NCI-H1048 (cell line): ENCODE measurements at regions not wholly inside any gene's neighbourhood (a gene's known extent, or its start where the extent isn't known, plus 50 kb on each side); places are given as distances from the start of the nearest gene placed in this dataset.
"Not testable (repeated sequence)": the region's sequence is repeated elsewhere in the genome, so short reads cannot be mapped to it uniquely, and the experiment has no call there.

Experiments used
- DNase-seq: peaks from one replicate; lab custom pipeline; 2025; lab: John Stamatoyannopoulos, UW

GRCh38 chr12:107144441-107144840 is 51.1 kb upstream of the CRY1 start:
- DNase-seq: no peak

DNA sequence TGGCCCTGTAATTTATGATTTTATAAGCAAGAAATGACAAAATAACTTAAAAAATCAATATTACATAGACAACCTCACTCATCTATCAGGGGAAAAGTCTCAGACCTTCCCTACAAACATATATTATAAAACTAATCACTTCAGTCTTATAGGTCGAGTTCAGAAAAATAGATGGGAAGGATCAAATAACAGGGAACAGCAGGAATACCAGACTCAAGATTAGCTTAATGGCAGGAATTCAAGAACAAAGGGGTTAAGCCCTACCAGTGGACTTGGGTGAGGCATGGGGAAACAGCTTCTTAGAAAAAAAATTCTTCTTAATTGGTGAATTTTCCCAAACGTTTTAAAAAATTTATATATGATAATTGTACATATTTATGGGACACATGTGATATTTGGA is 51.6 kb upstream of the CRY1 start:
- DNase-seq: no peak

- DNase-seq: no peak
These were observed 52.0 kb upstream of the CRY1 start for GRCh38 chr12:107145397-107145796.

GRCh38 chr12:107148107-107148506 is 54.8 kb upstream of the CRY1 start:
- DNase-seq: no peak

DNA sequence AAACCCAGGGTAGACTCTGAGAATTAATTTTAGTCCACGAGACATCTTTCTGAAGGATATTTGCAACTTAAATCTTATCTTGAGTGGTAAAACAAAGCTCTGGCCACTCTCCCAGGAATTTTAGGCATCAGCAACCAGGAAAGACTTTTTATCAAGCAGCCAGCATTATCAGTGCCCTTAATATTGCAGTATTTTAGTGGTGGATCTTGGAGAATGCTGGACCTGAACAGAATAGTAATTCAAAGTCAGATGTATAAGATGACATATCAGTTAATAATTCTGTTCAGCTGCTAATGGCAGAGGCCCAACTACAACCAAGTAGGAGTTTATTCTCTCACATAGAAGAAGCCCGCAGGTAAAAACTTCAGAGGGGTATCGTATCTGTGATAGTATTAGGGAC is 59.0 kb upstream of the CRY1 start:
- no peak for DNase-seq

DNA sequence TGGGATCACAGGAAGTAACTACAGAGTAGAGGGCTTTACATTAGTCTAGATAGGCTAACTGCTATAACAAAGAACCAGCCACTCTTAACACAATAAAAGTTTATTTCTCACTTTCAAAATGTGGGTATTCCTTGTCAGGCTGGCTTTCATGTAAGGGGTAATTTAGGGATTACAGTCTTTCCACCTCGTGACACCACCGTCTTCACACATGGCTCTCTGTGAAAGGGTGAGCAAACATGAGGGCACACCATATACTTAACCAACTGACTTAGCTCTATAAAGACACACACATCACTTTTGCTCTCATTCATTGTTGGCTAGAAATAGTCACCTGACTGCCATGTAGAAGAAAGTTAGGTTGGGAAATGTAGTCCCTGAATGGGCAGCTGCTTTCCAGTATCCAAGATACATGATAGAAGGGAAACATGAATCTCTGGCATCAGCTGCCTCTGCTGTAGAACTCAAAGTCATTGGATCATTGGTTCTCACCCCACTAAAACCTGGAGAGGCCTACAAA is 66.1 kb upstream of the CRY1 start:
- no peak for DNase-seq

DNA sequence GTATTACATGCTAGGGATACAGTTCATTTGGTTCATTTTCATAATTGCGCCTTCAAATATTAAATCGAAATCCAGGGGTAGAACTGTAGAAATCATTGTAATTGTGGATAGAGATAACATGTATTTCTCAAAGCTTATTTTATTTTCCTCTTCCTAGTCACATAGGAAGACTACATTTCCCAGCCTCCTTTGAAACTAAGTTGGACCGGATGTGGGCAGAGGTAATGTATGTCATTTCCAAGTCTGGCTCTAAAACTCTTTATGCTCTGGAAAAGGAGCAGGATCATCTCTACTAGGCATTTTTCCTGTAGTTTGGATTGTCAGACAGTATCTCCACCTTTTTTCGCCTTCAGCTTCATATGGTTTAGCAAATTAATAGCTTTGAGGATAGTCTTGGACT is 70.1 kb upstream of the CRY1 start:
- DNase-seq: no peak

DNA sequence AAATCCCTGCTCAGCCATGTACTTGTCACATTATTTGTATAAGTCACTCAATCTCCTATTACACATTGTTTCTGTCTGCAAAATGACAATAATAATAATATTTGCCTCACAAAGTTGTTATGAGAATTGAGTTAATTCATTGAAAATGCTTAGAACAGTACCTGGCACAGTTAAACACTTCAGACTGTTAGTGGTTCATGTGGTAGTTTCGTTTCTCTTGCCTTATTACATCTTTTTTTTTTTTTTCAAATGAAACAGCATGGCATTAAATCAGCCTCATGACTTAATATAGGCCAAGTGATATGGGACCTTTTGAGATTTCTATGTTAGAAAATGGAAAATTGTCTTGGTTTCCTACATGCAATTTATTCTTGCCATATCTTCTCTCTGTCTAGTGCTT is 71.0 kb upstream of the CRY1 start:
- DNase-seq: no peak

DNA sequence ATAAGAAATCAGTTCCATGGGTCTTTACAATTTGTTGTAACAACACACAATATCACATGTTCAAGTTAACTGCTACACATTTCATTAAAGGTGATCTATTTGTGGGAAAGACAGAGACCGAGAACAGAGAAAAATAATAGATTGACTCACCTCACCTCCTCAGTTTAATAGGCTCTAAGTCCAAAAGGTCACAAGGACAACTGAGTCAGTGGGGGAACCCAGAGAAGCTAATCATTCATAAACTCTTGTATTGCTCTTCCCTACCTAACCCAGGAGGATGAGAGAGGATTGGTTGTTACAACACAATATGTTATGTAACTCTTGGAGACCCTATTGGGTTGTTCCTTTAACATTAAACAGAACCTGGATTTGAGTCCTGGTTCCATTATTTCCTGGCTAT is 72.2 kb upstream of the CRY1 start:
- DNase-seq: no peak

DNA sequence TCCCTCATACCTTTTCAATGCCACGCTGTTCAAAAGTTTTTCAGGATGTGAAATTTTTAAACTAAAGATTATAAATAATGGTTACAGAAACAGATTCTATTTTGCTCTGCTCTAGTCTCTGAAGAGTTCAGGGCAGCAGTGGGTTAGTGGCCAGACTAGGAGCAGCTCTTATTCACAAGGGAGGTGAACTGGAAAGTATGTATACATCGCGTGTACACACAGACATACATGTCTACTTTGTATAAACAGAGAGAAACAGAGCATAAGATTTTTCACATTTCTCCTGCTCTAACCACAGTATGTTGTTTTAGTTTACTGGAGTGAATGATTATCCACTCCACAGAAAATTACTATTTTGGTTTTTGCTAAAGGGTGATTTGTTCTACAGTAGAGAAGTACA is 74.4 kb upstream of the CRY1 start:
- no peak for DNase-seq

DNA sequence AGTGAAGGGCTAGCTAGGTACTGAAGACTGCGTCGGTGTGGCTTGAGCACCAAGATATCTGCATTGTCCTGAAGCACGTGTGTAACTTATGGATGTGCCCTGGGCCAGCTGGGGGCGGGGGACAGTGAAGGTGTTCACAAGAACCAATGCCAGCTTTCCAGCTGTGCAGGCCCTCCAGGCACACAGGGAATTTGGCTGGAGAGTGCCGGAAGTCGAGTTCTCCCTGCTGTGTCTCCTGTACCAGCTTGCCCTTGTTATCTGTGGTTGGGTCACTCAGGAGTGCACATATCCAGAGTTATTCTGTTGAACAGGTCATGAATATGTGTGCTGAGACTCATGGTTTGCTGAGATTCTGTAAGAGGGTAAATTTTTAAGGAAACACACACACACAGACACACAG is 75.9 kb upstream of the CRY1 start:
- DNase-seq: no peak

- no peak for DNase-seq
These were observed 85.4 kb upstream of the CRY1 start for GRCh38 chr12:107178776-107179175.

DNA sequence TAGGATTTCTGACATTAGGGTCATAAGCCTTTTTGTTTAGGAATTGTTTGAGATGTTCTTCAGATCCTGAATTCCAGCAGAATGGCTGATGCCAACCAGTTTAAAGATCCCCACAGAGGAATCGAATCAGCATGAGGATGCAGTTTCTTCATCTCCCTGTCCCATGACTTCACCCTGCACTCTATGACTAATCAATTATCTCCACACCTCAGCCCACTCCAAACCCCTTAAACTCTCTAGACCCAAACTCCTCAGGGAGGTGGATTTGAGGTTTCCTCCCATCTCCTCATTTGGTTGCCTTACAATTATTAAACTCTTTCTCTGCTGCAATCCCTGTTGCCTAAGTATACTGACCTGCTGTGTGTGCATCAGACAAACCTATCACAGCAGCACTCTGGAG is 86.5 kb upstream of the CRY1 start:
- DNase-seq: no peak

- DNase-seq: no peak
These were observed 86.9 kb upstream of the CRY1 start for GRCh38 chr12:107180272-107180671.

DNA sequence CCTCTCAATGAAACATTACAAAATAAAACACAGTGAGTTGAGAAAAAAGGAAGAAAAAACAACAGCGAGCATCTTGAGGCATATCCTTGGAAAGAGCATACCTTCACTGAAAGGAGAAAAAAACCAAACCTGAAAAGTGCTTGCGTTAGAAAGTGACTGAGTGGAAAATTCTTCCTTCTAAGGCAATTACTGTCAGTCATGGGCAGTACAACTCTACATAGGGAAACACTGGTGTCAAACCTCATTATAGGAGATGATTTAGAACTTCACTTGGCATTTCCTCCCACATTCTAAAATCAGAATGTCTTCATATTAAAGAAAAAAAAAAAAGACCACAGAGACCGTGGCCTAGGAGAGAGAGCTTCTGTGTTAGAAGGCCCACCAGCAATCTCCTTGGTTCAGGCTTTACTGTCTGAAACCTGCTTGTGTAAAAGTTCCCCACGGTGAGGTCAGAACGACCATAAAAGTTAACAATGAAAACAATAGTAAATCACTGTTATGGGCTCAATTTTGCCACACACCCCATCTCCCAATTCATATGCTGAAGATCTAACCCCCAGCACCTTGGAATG is 91.1 kb upstream of the CRY1 start:
- DNase-seq: no peak

GRCh38 chr12:107196681-107197080 is 103.3 kb upstream of the CRY1 start:
- no peak for DNase-seq

- no peak for DNase-seq
These were observed 107.0 kb upstream of the CRY1 start for GRCh38 chr12:107200394-107200793.

DNA sequence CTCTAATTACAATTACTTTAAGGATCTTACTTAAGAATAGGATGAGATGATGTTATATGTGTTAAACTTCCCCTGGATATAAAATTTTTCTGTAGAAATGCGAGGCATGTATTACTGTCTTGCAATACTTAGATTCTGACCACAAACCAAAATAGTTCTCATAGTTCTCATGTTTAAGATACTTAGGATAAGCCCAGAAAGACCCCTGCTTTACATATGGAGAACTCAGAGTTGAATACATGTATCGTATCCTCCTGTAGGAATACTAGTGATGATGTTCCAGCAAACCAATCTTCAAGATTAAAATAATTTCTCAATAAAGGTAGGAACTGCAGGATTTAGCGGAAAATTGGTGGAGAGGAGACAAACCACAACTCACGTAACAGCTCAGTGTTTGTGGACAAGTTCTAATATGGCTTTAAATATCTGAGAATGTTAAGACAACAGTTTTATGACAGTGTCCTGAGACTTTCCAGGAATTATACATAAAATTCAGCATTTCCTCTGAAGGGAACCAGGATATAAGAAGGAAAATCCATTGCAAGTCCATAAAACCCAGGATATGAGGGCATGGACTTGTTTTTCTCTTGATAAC is 114.7 kb upstream of the CRY1 start:
- DNase-seq: no peak

GRCh38 chr12:107209700-107210099 is 116.4 kb upstream of the CRY1 start:
- not testable (repeated sequence) for DNase-seq

- not testable (repeated sequence) for DNase-seq
These were observed 121.0 kb upstream of the CRY1 start for GRCh38 chr12:107214373-107214773.

- not testable (repeated sequence) for DNase-seq
These were observed 123.1 kb upstream of the CRY1 start for GRCh38 chr12:107216411-107216810.

GRCh38 chr12:107219301-107219700 is 126.0 kb upstream of the CRY1 start:
- no peak for DNase-seq

GRCh38 chr12:107221913-107222312 is 128.6 kb upstream of the CRY1 start:
- no peak for DNase-seq

GRCh38 chr12:107223821-107224220 is 130.5 kb upstream of the CRY1 start:
- no peak for DNase-seq
